ENCODE measurements at regions not wholly inside any gene's neighbourhood (a gene's known extent, or its start where the extent isn't known, plus 50 kb on each side); places are given as distances from the start of the nearest gene placed in this dataset.
"Not testable (repeated sequence)": the region's sequence is repeated elsewhere in the genome, so short reads cannot be mapped to it uniquely, and the experiment has no call there.

DNA sequence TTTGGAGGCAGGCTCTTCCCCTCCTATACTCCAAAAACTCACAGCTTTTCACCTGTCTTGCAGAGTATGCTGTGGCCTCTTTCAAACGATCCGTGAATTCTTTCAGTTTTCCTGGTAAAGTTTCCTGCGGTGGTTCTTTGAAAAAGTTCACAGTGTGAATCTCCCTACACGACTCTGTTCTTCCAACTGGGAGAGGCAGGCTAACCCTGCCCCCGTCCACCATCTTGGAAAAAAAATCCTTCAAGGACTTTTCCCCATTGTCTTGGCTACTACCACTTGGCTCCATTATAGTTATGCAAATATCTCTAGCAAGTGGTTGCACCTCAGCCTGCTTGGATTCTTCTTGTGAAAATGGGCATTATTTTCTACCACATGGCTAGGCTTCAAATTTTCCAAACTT is 382.6 kb downstream of the AGTPBP1 start:
- intact Hi-C loops (cut with DNase I): no loop called here
- no peak for DNase-seq (ENCODE audit: low spot score)

DNA sequence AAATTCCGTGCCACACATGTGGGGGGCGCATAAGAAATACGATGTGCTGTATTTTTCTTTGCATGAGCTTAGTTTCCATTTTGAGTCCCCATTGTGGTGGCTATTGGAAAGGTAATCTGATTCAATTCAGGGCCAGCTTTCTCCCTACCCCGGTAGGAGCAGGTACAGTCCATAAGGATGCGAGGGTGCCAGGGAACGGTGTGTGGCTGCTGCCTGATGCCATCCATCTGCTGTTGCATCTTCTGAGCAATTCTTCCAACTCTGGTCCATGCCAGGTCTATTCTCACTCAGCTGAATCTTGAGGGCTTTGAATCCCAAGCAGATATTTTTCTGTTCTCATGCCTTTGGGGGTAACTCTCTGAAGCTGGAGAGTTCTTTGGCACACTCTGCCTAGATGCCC is 392.7 kb downstream of the AGTPBP1 start:
- no peak for DNase-seq (ENCODE audit: low spot score)
- intact Hi-C loops (cut with DNase I): no loop called here

DNA sequence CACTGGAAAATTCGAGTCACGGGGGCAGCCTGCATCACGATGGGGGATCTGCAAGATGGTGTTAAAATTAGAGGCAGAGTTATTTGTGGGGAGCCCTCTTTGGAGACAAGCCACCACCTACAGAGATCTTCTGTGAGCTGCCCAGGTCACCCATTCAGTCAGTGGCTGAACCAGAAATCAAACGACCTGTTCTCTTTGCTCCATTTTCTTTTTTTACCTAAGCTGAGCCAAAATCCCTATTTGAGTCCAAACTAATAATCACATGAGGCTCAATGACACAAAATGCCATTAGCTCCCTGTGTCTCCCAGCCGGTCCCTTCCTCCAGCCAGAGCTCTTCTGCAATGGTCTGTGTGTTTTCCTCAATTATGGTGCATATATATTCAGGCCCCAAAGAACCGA is 394.2 kb downstream of the AGTPBP1 start:
- intact Hi-C loops (cut with DNase I): no loop called here
- DNase-seq (ENCODE audit: low spot score): no peak

DNA sequence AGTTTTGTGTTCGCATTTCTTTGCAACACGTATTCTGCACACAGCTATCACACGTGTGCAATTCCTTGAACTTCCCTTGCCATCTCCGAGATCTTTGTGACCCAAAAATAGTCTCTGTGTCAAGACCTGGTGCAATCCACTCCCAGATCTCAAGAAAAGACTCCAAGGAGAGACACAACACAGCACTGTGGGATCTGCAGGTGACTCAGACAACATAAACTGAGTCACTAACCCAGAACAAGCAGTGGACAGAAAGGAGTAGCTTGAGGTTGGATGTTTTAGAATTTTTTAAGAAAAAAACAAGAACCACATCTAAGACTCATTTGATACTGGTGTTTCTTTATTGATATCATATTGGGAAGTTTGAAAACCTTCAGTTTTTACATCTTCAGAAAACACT is 396.9 kb downstream of the AGTPBP1 start:
- no peak for DNase-seq (ENCODE audit: low spot score)
- intact Hi-C loops (cut with DNase I): no loop called here

DNA sequence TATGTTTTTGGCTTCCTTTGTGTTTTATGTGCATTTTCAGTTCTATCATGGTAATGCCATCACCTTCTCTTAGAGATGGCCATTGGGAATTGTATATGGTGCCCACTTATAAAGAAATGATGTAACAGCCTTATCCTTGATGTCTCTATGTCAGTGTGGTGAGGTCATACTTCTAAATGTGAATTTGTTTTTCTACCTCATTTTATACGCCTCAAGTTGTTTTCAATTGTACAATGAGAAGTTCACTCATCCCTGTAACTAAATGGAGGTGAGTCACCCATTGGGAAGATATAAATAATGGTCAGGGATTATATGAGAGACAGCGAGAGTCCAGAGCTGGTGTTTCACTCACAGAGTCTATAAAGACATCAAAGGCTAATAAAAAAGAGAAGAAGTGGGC is 402.4 kb downstream of the AGTPBP1 start:
- no peak for DNase-seq (ENCODE audit: low spot score)
- intact Hi-C loops (cut with DNase I): no loop called here

DNA sequence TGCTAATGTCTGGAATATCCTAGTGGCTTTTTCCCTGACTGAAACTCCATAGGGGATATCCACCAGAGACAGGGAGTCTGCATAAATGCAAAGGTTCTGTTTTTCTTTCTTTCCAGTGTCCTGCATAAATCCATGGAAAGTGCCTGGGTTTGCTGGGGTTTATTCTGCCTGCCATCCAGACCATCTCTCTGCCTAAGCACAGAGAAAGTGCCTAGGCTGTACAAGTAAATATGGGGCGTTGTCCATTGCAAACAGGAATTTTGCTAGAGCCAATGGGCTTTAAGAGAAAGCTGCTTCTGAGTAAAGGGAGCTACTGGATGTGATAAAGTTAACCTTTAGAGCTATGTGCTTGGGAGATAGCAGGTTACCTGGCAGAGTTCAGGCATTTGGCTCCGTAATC is 407.5 kb downstream of the AGTPBP1 start:
- intact Hi-C loops (cut with DNase I): loop anchor here (5.0 kb wide), 1 partner anchor 73 kb away; no protein-coding TSS in a partner anchor
- DNase-seq (ENCODE audit: low spot score): no peak

DNA sequence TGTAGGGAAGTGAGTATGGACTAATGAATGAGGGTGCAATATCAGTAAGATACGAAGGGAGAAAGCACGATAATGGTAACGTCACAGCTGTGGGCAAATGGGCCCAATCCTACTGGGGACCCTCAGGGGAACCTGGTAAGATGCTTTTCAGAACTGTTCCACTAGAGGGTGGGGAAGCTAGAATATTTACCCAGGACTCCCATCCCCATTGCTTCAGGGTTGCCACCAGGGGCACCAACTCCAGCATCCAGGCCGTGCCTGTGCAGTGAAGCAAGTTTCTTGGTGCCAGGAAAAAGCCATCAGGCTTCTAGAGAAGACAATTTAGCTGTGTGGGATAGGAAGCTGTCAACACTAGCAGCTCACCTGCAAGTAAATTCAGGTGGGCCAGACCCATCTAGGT is 409.3 kb downstream of the AGTPBP1 start:
- DNase-seq (ENCODE audit: low spot score): no peak
- intact Hi-C loops (cut with DNase I): loop anchor here (5.0 kb wide), 1 partner anchor 75 kb away; no protein-coding TSS in a partner anchor

DNA sequence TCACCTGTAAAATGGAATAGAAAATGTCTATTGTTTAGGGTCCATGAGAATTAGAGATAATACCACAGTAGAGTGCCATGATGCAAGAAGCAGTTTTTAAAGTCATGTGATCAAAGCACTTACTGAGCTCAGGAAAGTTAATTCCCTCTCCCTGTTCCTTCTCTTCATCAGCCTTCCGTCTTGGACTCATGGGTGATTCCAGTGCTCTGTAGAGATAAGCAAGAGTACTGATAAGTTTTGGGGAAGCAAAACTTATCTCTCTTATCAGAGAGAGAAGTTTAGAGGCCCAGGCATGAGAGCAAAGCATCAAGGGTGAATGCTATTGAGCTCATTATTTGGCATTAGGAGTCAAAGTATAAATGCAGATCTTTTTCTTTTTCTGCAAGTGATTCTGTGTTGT is 410.1 kb downstream of the AGTPBP1 start:
- no peak for DNase-seq (ENCODE audit: low spot score)
- intact Hi-C loops (cut with DNase I): loop anchor here (5.0 kb wide), 1 partner anchor 76 kb away; no protein-coding TSS in a partner anchor

DNA sequence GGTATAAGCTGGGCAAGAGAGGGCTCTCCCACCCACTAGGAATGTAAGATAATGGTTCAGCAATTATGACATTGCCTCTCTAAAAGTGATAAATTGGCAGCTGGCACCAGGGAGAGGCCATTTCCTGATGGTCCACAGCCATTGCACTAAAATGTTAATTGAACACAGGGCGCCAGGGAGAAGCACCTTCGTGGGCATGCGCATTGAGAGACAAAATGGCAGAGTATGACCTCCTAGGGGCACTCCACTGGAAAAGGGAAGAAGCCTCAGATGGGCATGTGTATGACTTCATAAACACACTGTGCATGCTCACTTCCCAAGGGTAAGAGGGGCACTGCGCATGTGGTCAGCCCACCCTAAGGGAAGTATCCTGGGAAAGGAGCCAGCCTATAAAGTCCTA is 419.2 kb downstream of the AGTPBP1 start:
- DNase-seq (ENCODE audit: low spot score): no peak

DNA sequence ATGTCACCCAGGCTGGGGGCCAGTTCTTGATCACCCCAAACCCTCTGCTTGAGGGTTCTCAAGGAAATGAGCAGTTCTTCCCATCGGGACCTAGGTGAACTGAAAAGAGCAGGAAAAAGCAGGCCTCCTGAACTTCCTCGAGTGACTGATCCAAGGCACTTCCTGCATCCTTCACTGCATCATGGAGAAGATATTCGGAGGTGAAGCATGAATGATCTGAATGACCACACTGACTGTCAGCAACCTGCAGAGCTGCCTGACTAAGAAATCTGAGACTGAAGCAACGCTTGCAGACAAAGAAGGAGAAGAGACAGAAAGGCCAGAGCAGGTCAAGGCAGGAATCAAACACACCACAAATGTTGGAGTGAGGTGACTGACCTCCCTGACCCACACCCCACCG is 420.2 kb downstream of the AGTPBP1 start:
- DNase-seq (ENCODE audit: low spot score): no peak
- intact Hi-C loops (cut with DNase I): no loop called here

More for the DNA sequence above, 419.2 kb downstream of the AGTPBP1 start:
- intact Hi-C loops (cut with DNase I): no loop called here

DNA sequence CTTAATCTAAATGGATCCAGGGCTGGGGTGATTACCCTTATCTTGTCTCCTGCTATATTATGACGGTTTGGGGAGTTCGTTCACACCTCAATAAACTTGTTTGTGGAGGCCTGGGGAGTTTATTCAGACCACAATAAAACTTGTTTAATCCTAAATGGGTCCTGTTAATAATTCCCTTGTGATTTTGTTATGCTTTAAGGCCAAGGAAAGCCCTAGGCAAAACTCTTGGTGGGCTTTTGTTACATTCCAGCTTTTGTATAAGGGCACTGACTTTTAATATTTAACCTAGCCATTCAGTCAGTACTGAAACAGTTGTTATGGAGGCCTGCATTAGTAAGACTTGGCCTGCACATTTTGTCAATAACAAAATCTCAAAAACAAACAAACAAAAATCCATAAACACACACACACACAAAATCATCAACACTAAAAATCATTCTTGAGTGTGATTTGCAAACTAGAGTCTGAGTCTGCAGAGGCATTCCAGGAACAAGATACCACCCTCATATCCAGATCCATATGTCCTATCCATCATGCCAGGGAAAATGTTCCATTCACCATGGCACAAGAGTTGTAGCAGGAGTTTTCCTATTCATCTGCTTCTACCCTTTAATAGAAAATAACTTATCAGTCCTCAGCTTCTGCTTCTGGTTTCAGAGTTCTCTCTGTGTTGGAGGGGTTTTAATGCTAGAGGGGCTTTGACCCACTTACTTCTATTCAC is 421.7 kb downstream of the AGTPBP1 start:
- no peak for DNase-seq (ENCODE audit: low spot score)
- intact Hi-C loops (cut with DNase I): no loop called here

DNA sequence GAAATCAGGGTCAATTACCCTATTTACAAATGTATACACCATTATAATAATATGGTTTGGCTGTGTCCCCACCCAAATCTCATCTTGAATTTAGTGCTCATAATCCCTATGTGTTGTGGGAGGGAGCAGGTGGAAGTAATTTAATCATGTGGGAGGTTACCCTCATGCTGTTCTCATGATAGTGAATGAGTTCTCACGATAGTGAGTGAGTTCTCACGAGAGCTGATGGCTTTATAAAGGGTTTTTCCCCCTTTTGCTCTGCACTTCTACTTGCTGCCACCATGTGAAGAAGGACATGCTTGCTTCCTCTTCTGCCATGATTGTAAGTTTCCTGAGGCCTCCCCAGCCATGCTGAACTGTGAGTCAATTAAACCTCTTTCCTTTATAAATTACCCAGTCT is 426.2 kb downstream of the AGTPBP1 start:
- DNase-seq (ENCODE audit: low spot score); intact Hi-C loops (cut with DNase I): not testable (repeated sequence)

DNA sequence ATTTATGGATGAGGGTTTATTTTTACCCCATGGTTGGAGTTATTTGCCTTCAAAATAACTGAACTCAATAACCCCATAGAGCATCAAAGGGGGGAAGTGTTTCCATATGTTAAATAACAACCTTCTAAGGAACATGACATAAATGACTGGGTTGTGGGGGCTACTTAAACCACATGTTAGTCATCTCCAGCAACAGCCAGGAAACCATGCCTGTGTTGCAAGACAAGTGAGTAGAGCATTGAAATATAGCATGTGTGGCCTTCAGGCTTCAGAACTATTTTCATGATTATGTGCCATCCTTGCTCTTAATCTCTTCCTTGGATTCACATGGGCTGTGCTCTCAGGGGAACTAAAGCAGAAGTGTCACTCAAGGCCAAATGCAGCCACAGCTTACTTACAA is 431.2 kb downstream of the AGTPBP1 start:
- intact Hi-C loops (cut with DNase I): no loop called here
- DNase-seq (ENCODE audit: low spot score): no peak

DNA sequence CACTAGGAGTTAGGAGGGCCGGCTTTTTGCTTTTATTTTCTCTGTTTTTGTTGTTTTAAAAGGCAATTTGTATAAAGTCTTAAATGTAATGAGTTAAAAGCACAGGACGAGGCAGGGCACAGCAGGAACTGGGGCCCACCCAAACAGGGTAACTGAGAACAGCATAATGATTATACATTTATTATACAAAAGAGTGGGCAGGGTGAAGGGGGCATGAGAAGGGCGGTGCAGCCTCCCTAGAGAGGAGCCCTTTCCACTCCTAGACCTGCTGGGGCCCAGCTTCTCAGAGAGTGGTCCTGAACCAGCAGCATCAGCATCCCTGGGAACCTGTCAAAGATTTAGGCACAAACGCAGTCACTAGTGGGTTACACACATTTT is 438.0 kb downstream of the AGTPBP1 start:
- DNase-seq (ENCODE audit: low spot score): no peak
- intact Hi-C loops (cut with DNase I): no loop called here

DNA sequence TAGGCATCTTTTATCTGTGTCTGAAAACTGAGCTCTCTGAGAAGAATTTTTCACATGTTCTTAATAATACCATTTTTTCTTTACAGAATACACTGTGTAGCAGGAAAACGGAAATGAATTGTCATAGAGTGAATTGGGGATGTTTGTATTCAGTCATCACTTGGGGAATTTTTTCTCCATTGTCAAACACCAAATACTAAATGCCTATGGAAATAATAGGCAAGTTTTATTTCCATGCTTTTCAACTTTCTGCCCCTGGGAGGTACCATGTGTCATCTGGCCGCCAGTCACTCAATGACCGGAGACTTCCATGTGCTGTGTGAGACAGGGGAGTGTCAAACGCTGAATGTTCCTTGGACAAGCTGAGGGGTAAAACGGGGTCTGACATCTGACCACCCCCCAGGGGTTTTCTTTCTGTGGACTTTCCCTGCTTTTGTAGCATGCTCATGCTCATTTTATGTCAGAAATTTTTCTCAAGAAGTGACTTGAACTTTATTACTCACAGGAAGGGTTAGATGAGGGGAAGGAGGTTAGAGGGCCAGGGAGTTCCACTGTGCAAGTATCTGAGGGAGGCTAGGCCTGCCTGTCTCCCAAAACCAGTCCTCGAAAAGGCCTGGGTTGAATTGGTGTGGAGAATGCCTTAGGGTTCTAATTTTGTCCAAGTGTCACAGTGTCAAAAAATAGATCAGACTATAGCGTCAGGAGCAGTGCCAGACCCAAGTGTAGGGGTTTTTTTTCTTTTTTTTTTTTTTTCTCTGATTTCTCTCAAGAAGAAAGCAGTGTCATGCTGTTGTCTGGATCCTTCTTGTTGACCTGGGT is 438.6 kb downstream of the AGTPBP1 start:
- intact Hi-C loops (cut with DNase I): no loop called here
- DNase-seq (ENCODE audit: low spot score): no peak

DNA sequence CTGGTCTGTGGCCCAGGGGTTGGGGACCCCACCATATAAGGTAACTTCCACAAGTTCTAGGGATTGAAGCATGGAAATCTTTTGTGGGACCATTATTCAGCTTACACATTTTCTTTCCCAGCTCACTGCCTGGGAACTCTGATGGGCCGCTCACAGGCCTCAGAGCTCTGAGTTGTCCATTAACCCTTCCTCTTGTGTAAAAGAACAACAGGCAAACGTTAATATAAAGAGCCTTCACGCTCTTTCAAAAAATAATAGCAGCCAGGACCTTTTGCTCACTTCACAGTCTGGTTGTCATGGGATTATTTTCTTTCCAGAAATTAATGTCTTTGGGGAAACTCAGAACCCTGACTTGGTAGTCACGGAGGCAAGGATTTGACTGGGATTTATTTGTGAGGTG is 443.3 kb downstream of the AGTPBP1 start:
- no peak for DNase-seq (ENCODE audit: low spot score)
- intact Hi-C loops (cut with DNase I): no loop called here

DNA sequence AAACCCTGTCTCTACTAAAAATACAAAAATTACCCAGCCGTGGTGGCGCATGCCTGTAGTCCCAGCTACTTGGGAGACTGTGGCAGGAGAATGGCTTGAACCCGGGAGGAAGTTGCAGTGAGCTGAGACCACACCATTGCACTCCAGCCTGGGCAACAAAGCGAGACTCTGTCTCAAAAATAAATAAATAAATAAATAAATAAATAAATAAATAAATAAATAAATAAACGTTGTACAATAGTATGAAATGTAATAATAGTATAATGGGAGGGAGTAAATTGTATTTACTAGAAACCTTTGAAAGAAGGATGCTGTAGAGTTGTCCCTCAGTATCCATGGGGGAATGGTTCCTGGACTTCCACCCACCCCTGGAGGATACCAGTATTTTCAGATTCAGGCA is 446.5 kb downstream of the AGTPBP1 start:
- DNase-seq (ENCODE audit: low spot score); intact Hi-C loops (cut with DNase I): not testable (repeated sequence)

DNA sequence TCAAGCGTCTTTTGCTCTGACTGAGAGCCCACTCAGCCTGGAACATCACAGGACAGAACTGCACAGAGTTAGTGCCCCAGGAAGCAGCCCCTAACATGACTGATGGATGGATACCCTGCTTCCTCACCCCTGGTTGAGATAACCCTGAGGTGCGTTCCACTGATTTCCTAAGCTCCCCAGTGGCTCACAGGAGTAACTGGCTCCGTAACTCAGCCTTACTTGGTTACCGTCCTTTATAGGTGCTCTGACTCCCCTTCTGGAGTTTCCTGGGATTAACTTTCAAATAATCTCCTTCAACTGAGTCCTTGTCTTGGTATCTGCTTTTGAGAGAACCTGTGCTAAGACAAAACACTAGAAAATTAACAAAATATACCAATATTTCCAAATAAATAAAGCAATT is 449.5 kb downstream of the AGTPBP1 start:
- intact Hi-C loops (cut with DNase I): no loop called here
- no peak for DNase-seq (ENCODE audit: low spot score)

DNA sequence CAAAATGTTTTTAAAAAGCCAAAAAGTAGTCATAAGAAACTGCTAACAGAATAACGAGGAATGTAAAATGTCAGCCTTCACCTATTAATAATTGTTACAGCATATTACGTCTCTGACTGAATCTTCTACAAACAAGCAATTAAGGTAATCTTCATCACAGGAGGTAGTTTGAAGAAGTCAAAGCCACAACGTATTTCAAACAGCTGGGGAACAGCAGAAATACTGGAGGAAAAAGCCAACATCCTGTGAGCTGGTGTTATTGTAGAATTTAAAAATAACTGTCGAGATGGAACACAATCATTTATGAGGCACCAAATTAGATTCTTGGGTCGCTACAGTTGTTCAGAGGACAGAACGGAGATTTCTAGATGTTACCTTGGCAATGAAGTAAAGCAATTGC is 450.5 kb downstream of the AGTPBP1 start:
- intact Hi-C loops (cut with DNase I): no loop called here
- DNase-seq (ENCODE audit: low spot score): no peak

DNA sequence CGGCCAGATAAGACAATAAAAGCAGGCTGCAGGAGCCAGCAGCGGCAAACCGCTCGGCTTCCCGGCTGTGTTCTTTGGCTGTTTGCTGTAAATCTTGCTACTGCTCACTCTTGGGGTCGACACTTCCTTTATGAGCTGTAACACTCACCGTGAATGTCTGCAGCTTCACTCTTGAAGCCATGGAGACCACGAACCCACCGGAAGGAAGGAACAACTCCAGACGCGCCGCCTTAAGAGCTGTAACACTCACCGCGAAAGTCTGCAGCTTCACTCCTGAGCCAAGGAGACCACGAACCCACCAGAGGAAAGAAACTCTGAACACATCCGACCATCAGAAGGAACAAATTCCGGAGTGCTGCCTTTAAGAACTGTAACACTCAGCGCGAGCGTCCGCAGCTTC is 451.7 kb downstream of the AGTPBP1 start:
- no peak for DNase-seq (ENCODE audit: low spot score)
- intact Hi-C loops (cut with DNase I): no loop called here

DNA sequence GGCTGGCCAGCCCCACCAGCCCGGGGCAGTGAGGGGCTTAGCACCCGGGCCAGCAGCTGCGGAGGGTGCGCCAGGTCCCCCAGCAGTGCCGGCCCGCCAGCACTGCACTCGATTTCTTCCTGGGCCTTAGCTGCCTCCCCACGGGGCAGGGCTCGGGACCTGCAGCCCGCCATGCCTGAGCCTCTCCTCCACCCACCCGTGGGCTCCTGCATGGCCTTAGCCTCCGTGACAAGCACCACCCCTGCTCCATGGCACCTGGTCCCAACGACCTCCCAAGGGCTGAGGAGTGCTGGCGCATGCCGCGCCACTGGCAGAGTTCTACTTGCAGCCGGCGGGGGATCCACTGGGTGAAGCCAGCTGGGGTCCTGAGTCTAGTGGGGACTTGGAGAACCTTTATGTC is 452.6 kb downstream of the AGTPBP1 start:
- intact Hi-C loops (cut with DNase I): no loop called here
- no peak for DNase-seq (ENCODE audit: low spot score)
